Panc1 (cell line): ENCODE measurements at regions not wholly inside any gene's neighbourhood (a gene's known extent, or its start where the extent isn't known, plus 50 kb on each side); places are given as distances from the start of the nearest gene placed in this dataset.

Experiments used
- POLR2AphosphoS5 ChIP-seq: IDR thresholded peaks from 2 replicates; pipeline ENCODE4 v1.6.1; 2012; ENCODE audit warnings: mild to moderate bottlenecking, low read depth, low read length, moderate library complexity
- TCF7L2 ChIP-seq: IDR thresholded peaks from 2 replicates; pipeline ENCODE4 v1.6.1; 2011; ENCODE audit warnings: mild to moderate bottlenecking, low read depth, low read length, inconsistent platforms
- TF ChIP-seq, protein P1 (sequence below): fragments of 450-650 bp; IDR thresholded peaks from 2 replicates; pipeline ENCODE4 v1.5.1; 2017; ENCODE audit warnings: mild to moderate bottlenecking
- TF ChIP-seq, protein P2 (sequence below), 2 experiments: IDR thresholded peaks; 2 replicates each; pipeline ENCODE4 v1.6.1; 2011 to 2012; ENCODE audit warnings: low read depth in 2 of 2, control low read depth in 1 of 2, low read length in 1 of 2, mild to moderate bottlenecking in 1 of 2, moderate library complexity in 1 of 2; ENCODE audit not compliant: insufficient read depth in 1 of 2

DNA sequence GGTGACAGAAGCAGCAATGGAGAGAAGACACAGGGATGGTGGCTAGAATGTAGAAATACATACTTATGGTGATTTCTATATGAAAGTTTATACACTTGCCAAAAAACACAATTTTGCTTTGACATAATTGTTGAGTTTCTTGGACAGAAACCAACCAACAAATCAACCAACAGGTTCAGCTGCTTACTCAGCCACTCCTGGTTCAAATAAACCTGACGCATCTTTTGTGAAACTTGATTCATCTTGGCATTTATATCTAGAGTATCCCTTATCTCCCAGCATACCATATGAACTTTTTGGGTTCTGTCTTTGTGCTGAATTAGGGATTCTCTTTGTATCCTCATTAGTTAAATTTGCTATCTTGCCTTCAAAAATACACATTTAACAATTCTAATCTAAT is 54.1 kb upstream of the ERBB4 start:
- TF ChIP-seq, protein P1, sequence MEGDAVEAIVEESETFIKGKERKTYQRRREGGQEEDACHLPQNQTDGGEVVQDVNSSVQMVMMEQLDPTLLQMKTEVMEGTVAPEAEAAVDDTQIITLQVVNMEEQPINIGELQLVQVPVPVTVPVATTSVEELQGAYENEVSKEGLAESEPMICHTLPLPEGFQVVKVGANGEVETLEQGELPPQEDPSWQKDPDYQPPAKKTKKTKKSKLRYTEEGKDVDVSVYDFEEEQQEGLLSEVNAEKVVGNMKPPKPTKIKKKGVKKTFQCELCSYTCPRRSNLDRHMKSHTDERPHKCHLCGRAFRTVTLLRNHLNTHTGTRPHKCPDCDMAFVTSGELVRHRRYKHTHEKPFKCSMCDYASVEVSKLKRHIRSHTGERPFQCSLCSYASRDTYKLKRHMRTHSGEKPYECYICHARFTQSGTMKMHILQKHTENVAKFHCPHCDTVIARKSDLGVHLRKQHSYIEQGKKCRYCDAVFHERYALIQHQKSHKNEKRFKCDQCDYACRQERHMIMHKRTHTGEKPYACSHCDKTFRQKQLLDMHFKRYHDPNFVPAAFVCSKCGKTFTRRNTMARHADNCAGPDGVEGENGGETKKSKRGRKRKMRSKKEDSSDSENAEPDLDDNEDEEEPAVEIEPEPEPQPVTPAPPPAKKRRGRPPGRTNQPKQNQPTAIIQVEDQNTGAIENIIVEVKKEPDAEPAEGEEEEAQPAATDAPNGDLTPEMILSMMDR = no peak
- TF ChIP-seq, protein P2, sequence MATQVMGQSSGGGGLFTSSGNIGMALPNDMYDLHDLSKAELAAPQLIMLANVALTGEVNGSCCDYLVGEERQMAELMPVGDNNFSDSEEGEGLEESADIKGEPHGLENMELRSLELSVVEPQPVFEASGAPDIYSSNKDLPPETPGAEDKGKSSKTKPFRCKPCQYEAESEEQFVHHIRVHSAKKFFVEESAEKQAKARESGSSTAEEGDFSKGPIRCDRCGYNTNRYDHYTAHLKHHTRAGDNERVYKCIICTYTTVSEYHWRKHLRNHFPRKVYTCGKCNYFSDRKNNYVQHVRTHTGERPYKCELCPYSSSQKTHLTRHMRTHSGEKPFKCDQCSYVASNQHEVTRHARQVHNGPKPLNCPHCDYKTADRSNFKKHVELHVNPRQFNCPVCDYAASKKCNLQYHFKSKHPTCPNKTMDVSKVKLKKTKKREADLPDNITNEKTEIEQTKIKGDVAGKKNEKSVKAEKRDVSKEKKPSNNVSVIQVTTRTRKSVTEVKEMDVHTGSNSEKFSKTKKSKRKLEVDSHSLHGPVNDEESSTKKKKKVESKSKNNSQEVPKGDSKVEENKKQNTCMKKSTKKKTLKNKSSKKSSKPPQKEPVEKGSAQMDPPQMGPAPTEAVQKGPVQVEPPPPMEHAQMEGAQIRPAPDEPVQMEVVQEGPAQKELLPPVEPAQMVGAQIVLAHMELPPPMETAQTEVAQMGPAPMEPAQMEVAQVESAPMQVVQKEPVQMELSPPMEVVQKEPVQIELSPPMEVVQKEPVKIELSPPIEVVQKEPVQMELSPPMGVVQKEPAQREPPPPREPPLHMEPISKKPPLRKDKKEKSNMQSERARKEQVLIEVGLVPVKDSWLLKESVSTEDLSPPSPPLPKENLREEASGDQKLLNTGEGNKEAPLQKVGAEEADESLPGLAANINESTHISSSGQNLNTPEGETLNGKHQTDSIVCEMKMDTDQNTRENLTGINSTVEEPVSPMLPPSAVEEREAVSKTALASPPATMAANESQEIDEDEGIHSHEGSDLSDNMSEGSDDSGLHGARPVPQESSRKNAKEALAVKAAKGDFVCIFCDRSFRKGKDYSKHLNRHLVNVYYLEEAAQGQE (IDR thresholded peaks at IDR 0.05; ENCODE audit: insufficient read depth in 1 of 2, low read depth in 2 of 2, low read length in 1 of 2) = no peak
- TF ChIP-seq POLR2AphosphoS5 = no peak
- no peak for TF ChIP-seq TCF7L2
